WTC11 (cell line): ENCODE measurements at regions not wholly inside any gene's neighbourhood (a gene's known extent, or its start where the extent isn't known, plus 50 kb on each side); places are given as distances from the start of the nearest gene placed in this dataset.

Experiments used
- ATAC-seq: fragments of 200-7000 bp; cut with Tn5 transposase; 2 replicates; pipeline ENCODE4 v1.10.0; 2021; ENCODE audit warnings: mild to moderate bottlenecking, moderate library complexity
- CTCF ChIA-PET: fragments of 300-600 bp; sonication (Branson Sonifier 250); formaldehyde crosslinking; loops from one replicate; lab custom pipeline; 2021; ENCODE audit warnings: antibody characterized with exemption; lab: Charles Lee
- POLR2A ChIA-PET: fragments of 350-600 bp; sonication (Branson Sonifier 250); formaldehyde crosslinking; loops from one replicate; lab custom pipeline; 2021; ENCODE audit warnings: antibody characterized with exemption; lab: Charles Lee
- DNase-seq: peaks from one replicate; pipeline ENCODE4 v3.0.0; 2021; ENCODE audit warnings: low spot score
- H3K27ac Mint-ChIP-seq: 2 replicates; pipeline ENCODE4 v1.8.0; 2021; ENCODE audit warnings: mixed read lengths
- H3K27me3 Mint-ChIP-seq: 2 replicates; pipeline ENCODE4 v1.8.0; 2021; ENCODE audit warnings: low read depth, mild to moderate bottlenecking, moderate library complexity, mixed read lengths
- H3K36me3 Mint-ChIP-seq: 2 replicates; pipeline ENCODE4 v1.8.0; 2021; ENCODE audit warnings: mixed read lengths
- H3K4me1 Mint-ChIP-seq: 2 replicates; pipeline ENCODE4 v1.8.0; 2022; ENCODE audit warnings: mixed read lengths
- H3K4me3 Mint-ChIP-seq: 2 replicates; pipeline ENCODE4 v1.8.0; 2021; ENCODE audit warnings: mild to moderate bottlenecking, moderate library complexity, mixed read lengths
- H3K9me3 Mint-ChIP-seq: 2 replicates; pipeline ENCODE4 v1.8.0; 2021; ENCODE audit warnings: mixed read lengths
- CBFB ChIP-seq: sonication (generic); formaldehyde crosslinking; IDR thresholded peaks from 2 replicates; pipeline ENCODE4 v1.8.1; 2022; ENCODE audit warnings: mild to moderate bottlenecking, low read depth, missing genetic modification reagents
- CREB1 ChIP-seq: sonication (generic); formaldehyde crosslinking; IDR thresholded peaks from 2 replicates; pipeline ENCODE4 v1.8.0; 2023; ENCODE audit warnings: mild to moderate bottlenecking, missing genetic modification reagents
- CREM ChIP-seq: sonication (generic); formaldehyde crosslinking; IDR thresholded peaks from 2 replicates; pipeline ENCODE4 v1.8.1; 2022; ENCODE audit warnings: mild to moderate bottlenecking, missing genetic modification reagents, moderate library complexity
- FOXJ3 ChIP-seq: sonication (generic); formaldehyde crosslinking; IDR thresholded peaks from 2 replicates; pipeline ENCODE4 v1.9.0; 2021; ENCODE audit warnings: missing genetic modification reagents, mild to moderate bottlenecking, borderline replicate concordance
- FOXK1 ChIP-seq: sonication (generic); formaldehyde crosslinking; IDR thresholded peaks from 2 replicates; pipeline ENCODE4 v1.8.0; 2022; ENCODE audit warnings: mild to moderate bottlenecking, moderate library complexity, missing genetic modification reagents
- FOXP1 ChIP-seq: sonication (generic); formaldehyde crosslinking; IDR thresholded peaks from 2 replicates; pipeline ENCODE4 v1.8.0; 2022; ENCODE audit warnings: missing genetic modification reagents, mild to moderate bottlenecking, moderate library complexity, borderline replicate concordance
- GABPB1 ChIP-seq: sonication (generic); formaldehyde crosslinking; IDR thresholded peaks from 2 replicates; pipeline ENCODE4 v1.8.1; 2023; ENCODE audit warnings: mild to moderate bottlenecking, missing genetic modification reagents
- MYBL2 ChIP-seq: sonication (generic); formaldehyde crosslinking; IDR thresholded peaks from 2 replicates; pipeline ENCODE4 v1.8.1; 2023; ENCODE audit warnings: mild to moderate bottlenecking, moderate library complexity, missing genetic modification reagents
- SMAD3 ChIP-seq: sonication (generic); formaldehyde crosslinking; IDR thresholded peaks from 2 replicates; pipeline ENCODE4 v1.8.0; 2022; ENCODE audit warnings: missing genetic modification reagents, mild to moderate bottlenecking, borderline replicate concordance
- TCF7 ChIP-seq: sonication (generic); formaldehyde crosslinking; IDR thresholded peaks from 2 replicates; pipeline ENCODE4 v1.8.0; 2022; ENCODE audit warnings: mild to moderate bottlenecking, low read depth, missing genetic modification reagents, moderate library complexity
- ZNF416 ChIP-seq: fragments of 250-450 bp; sonication (Bioruptor Pico); IDR thresholded peaks from 2 replicates; pipeline ENCODE4 v1.9.0; 2021; ENCODE audit warnings: mild to moderate bottlenecking, inconsistent platforms
- TF ChIP-seq, protein P1 (sequence below): sonication (generic); formaldehyde crosslinking; IDR thresholded peaks from 2 replicates; pipeline ENCODE4 v1.8.1; 2023; ENCODE audit warnings: mild to moderate bottlenecking, missing genetic modification reagents, borderline replicate concordance
- TF ChIP-seq, protein P2 (sequence below): fragments of 250-450 bp; sonication (Bioruptor Pico); IDR thresholded peaks from 2 replicates; pipeline ENCODE4 v2.1.2; 2022; ENCODE audit warnings: mild to moderate bottlenecking, moderate library complexity
- TF ChIP-seq, protein P3 (sequence below): fragments of 250-450 bp; sonication (Bioruptor Pico); conservative IDR thresholded peaks from 2 replicates; pipeline ENCODE4 v1.9.0; 2021; ENCODE audit warnings: mild to moderate bottlenecking
- TF ChIP-seq, protein P4 (sequence below): sonication (generic); formaldehyde crosslinking; IDR thresholded peaks from 2 replicates; pipeline ENCODE4 v1.8.0; 2023; ENCODE audit warnings: missing genetic modification reagents, mild to moderate bottlenecking, borderline replicate concordance
- TF ChIP-seq, protein P5 (sequence below): sonication (generic); formaldehyde crosslinking; IDR thresholded peaks from 2 replicates; pipeline ENCODE4 v1.8.1; 2022; ENCODE audit warnings: mild to moderate bottlenecking, missing genetic modification reagents, moderate library complexity, borderline replicate concordance

DNA sequence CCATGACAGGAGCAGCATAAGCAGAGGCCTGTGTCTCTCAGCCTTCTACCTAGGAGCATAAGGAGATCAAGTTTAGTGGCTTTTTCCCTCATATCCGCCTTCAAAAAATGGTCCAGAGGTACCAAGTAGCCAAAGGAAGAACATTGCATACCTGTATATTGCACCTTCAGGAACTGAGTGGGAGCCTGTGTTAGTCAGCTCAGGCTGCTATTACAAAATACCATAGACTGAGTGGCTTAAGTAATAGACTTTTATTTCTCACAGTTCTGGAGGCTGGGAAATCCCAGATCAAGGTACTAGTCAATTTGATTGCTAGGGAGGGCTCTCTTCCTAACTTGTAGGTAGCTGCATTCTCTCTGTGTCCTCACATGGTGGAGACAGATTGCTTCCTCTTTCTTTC lies 597.4 kb upstream of the PTGER4 start:
- POLR2A ChIA-PET: no interaction called here
- Mint-ChIP-seq H3K4me3 (no peak overlapping the region), H3K36me3 (peaks cover 35% of the 10 kb centered on the region), H3K27ac (no peak overlapping the region), H3K27me3 (no peaks in the 10 kb centered on the region; the same call in 1 of the 2 replicates), H3K9me3 (peaks cover 82% of the 10 kb centered on the region), H3K4me1 (peaks cover 2% of the 10 kb centered on the region; the same call in 1 of the 2 replicates)
- CTCF ChIA-PET: no interaction called here
- ATAC-seq: no peak
- no peak for DNase-seq
- TF ChIP-seq GABPB1 (CRISPR knock-in tag) (no peak), FOXJ3 (CRISPR knock-in tag) (no peak), FOXP1 (no peak), MYBL2 (CRISPR knock-in tag) (no peak), SMAD3 (no peak), CREM (CRISPR knock-in tag) (no peak)
- TF ChIP-seq, protein P1, sequence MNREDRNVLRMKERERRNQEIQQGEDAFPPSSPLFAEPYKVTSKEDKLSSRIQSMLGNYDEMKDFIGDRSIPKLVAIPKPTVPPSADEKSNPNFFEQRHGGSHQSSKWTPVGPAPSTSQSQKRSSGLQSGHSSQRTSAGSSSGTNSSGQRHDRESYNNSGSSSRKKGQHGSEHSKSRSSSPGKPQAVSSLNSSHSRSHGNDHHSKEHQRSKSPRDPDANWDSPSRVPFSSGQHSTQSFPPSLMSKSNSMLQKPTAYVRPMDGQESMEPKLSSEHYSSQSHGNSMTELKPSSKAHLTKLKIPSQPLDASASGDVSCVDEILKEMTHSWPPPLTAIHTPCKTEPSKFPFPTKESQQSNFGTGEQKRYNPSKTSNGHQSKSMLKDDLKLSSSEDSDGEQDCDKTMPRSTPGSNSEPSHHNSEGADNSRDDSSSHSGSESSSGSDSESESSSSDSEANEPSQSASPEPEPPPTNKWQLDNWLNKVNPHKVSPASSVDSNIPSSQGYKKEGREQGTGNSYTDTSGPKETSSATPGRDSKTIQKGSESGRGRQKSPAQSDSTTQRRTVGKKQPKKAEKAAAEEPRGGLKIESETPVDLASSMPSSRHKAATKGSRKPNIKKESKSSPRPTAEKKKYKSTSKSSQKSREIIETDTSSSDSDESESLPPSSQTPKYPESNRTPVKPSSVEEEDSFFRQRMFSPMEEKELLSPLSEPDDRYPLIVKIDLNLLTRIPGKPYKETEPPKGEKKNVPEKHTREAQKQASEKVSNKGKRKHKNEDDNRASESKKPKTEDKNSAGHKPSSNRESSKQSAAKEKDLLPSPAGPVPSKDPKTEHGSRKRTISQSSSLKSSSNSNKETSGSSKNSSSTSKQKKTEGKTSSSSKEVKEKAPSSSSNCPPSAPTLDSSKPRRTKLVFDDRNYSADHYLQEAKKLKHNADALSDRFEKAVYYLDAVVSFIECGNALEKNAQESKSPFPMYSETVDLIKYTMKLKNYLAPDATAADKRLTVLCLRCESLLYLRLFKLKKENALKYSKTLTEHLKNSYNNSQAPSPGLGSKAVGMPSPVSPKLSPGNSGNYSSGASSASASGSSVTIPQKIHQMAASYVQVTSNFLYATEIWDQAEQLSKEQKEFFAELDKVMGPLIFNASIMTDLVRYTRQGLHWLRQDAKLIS: no peak

DNA sequence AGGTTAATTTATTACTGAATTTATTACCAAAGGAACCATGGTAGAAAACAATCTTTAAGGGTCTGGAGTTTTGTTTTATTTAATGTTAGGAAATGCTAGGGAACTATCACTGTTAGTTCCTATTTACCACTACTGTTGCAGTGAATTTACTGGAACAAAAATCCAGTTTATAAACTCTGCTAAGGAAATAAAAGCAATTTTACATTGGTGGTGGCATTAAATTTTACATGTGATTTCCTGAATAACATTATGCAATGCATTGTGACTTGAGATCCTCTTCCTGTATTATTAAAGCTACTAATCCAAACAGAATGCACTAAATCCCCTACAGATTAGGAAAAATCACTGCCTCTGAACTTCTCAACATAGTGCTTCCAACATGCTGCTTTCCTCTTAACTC lies 599.5 kb upstream of the PTGER4 start:
- POLR2A ChIA-PET: no interaction called here
- CTCF ChIA-PET: no interaction called here

DNA sequence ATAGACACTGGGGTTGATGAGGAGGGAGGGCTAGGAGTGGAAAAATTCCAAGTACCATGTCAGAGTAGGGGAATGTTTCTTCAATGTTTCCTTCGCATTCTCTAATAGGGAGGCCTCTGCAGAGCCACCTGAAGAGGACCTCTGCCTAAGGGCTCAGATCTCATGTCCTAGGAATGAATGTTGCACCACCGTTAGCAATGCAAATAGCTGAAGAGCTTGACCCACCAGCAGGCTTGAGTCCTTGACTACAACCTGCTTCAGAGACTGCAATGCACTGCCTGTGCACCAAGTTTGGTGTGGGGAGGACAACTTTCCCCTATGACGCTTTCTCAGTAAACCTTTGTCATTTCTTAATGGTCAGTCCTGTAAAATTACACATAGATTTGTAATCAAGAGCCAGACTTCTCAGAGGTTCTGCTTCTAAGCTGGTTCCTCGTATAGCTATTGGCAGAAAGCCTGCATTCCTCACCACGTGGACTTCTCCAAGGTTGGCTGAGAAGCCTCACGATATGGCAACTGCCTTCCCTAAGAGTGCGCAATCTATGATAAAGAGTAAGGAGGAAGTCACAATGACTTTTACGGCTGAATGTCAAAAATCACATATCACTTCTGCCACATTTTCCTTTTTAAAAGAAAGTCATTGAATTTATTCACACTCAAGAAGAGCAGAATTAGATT lies 600.7 kb upstream of the PTGER4 start:
- ChIA-PET CTCF (interaction anchor here (0.6 kb wide), 1 partner anchor 720 kb away, joined by 3 read pairs; no protein-coding TSS in a partner anchor), POLR2A (no interaction called here)
- Mint-ChIP-seq H3K4me3 (no peak overlapping the region), H3K27me3 (no peaks in the 10 kb centered on the region), H3K9me3 (peaks cover 58% of the 10 kb centered on the region), H3K36me3 (peaks cover 12% of the 10 kb centered on the region; the same call in 1 of the 2 replicates), H3K4me1 (peaks cover 2% of the 10 kb centered on the region; the same call in 1 of the 2 replicates), H3K27ac (no peak overlapping the region)
- DNase-seq (no peak), ATAC-seq (no peak)
- no peak for TF ChIP-seq TCF7 (CRISPR knock-in tag)
- no peak for TF ChIP-seq MYBL2 (CRISPR knock-in tag)
- TF ChIP-seq, protein P2, sequence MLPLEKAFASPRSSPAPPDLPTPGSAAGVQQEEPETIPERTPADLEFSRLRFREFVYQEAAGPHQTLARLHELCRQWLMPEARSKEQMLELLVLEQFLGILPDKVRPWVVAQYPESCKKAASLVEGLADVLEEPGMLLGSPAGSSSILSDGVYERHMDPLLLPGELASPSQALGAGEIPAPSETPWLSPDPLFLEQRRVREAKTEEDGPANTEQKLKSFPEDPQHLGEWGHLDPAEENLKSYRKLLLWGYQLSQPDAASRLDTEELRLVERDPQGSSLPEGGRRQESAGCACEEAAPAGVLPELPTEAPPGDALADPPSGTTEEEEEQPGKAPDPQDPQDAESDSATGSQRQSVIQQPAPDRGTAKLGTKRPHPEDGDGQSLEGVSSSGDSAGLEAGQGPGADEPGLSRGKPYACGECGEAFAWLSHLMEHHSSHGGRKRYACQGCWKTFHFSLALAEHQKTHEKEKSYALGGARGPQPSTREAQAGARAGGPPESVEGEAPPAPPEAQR: no peak
- TF ChIP-seq, protein P3, sequence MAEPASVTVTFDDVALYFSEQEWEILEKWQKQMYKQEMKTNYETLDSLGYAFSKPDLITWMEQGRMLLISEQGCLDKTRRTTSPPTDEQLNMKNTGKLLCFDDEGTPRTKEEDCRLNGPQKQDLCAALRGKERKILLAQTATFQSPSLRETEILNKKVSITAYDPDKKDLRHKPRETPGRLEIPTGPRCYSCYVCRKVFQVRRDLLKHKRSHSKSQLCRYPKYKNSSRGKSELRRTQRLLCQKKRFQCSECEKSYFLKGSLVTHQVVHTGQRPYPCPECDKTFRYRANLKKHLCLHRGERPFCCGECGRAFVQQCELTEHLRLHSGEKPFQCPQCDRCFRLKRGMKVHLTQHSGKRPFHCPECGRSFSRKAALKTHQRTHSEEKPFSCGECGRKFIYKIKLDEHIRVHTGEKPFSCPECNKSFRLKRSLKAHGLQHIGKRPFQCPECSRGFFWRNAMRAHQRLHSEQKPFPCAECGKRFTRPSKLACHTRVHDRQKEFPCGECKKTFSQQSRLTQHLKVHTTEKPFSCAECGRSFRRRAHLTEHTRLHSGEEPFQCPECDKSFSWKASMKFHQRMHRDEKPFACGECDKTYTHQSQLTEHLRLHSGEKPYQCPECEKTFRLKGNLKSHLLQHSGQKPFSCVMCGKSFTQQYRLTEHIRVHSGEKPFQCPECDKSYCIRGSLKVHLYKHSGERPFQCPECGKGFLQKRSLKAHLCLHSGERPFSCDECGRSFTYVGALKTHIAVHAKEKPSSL (CRISPR knock-in tag): no peak
- TF ChIP-seq, protein P4, sequence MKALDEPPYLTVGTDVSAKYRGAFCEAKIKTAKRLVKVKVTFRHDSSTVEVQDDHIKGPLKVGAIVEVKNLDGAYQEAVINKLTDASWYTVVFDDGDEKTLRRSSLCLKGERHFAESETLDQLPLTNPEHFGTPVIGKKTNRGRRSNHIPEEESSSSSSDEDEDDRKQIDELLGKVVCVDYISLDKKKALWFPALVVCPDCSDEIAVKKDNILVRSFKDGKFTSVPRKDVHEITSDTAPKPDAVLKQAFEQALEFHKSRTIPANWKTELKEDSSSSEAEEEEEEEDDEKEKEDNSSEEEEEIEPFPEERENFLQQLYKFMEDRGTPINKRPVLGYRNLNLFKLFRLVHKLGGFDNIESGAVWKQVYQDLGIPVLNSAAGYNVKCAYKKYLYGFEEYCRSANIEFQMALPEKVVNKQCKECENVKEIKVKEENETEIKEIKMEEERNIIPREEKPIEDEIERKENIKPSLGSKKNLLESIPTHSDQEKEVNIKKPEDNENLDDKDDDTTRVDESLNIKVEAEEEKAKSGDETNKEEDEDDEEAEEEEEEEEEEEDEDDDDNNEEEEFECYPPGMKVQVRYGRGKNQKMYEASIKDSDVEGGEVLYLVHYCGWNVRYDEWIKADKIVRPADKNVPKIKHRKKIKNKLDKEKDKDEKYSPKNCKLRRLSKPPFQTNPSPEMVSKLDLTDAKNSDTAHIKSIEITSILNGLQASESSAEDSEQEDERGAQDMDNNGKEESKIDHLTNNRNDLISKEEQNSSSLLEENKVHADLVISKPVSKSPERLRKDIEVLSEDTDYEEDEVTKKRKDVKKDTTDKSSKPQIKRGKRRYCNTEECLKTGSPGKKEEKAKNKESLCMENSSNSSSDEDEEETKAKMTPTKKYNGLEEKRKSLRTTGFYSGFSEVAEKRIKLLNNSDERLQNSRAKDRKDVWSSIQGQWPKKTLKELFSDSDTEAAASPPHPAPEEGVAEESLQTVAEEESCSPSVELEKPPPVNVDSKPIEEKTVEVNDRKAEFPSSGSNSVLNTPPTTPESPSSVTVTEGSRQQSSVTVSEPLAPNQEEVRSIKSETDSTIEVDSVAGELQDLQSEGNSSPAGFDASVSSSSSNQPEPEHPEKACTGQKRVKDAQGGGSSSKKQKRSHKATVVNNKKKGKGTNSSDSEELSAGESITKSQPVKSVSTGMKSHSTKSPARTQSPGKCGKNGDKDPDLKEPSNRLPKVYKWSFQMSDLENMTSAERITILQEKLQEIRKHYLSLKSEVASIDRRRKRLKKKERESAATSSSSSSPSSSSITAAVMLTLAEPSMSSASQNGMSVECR: no peak
- no peak for TF ChIP-seq CREB1 (CRISPR knock-in tag)
- no peak for TF ChIP-seq FOXK1
- TF ChIP-seq, protein P5, sequence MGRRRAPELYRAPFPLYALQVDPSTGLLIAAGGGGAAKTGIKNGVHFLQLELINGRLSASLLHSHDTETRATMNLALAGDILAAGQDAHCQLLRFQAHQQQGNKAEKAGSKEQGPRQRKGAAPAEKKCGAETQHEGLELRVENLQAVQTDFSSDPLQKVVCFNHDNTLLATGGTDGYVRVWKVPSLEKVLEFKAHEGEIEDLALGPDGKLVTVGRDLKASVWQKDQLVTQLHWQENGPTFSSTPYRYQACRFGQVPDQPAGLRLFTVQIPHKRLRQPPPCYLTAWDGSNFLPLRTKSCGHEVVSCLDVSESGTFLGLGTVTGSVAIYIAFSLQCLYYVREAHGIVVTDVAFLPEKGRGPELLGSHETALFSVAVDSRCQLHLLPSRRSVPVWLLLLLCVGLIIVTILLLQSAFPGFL (CRISPR knock-in tag): no peak
- no peak for TF ChIP-seq CBFB (CRISPR knock-in tag)
- no peak for TF ChIP-seq ZNF416 (CRISPR knock-in tag)

More for the DNA sequence above, 599.5 kb upstream of the PTGER4 start:
- no peak for DNase-seq
- peaks cover 70% of the 10 kb centered on the region for H3K9me3 Mint-ChIP-seq
- ATAC-seq: no peak
- H3K27ac Mint-ChIP-seq: no peak overlapping the region
- no peak for TF ChIP-seq ZNF416 (CRISPR knock-in tag)
- no peaks in the 10 kb centered on the region for H3K27me3 Mint-ChIP-seq
- H3K4me3 Mint-ChIP-seq: no peak overlapping the region
- peaks cover 24% of the 10 kb centered on the region; the same call in 1 of the 2 replicates for H3K36me3 Mint-ChIP-seq
- peaks cover 2% of the 10 kb centered on the region; the same call in 1 of the 2 replicates for H3K4me1 Mint-ChIP-seq
